ENCODE measurements at regions not wholly inside any gene's neighbourhood (a gene's known extent, or its start where the extent isn't known, plus 50 kb on each side); places are given as distances from the start of the nearest gene placed in this dataset.

- H3K4me2 ChIP-seq (ENCODE audit: insufficient read depth, insufficient read length, low read length) = peak overlapping the region; percentile 12
These were observed 118.4 kb upstream of the MED14 start for GRCh38 chrX:40853816-40854123.

More at GRCh38 chrX:40853816-40854123, 118.4 kb upstream of the MED14 start:
- Histone ChIP-seq H3T11ph (ENCODE audit: low read length) (no peak overlapping the region), H3K18ac (ENCODE audit: insufficient read length, low read depth, low read length) (peak overlapping the region; percentile 82), H3K9me3 (ENCODE audit: control insufficient read depth, low read depth, low read length) (no peaks in the 10 kb centered on the region), H2BK20ac (ENCODE audit: low read depth, low read length, poor library complexity, severe bottlenecking) (peak overlapping the region; percentile 76), H4K8ac (replicated peaks; ENCODE audit: insufficient read length, low read depth, low read length) (no peak overlapping the region), H2BK12ac (ENCODE audit: insufficient read length, low read depth, low read length) (no peak overlapping the region), H3K27me3 (ENCODE audit: insufficient read depth, low read length) (no peaks in the 10 kb centered on the region), H2AFZ (ENCODE audit: low read length) (no peak overlapping the region), H4K20me1 (ENCODE audit: control insufficient read depth, insufficient read depth, insufficient read length) (no peaks in the 10 kb centered on the region), H3K4me1 (ENCODE audit: insufficient read depth, low read length) (peaks cover 6% of the 10 kb centered on the region), H3K23ac (ENCODE audit: insufficient read length, low read depth, low read length) (peak overlapping the region; percentile 18), H3K79me2 (ENCODE audit: insufficient read depth, low read length) (no peaks in the 10 kb centered on the region), H3K9ac (ENCODE audit: extremely low read depth, insufficient read length, low read length) (peak overlapping the region; percentile 70), H3K79me1 (ENCODE audit: insufficient read depth, low read depth, low read length, poor library complexity, severe bottlenecking) (no peaks in the 10 kb centered on the region), H2BK15ac (ENCODE audit: low read depth, low read length) (no peak overlapping the region), H3K14ac (ENCODE audit: insufficient read depth, low read length) (no peak overlapping the region), H4K5ac (ENCODE audit: insufficient read length, low read depth, low read length) (peak overlapping the region; percentile 35), H3K27ac (ENCODE audit: insufficient read length, low read depth, low read length) (peak overlapping the region; percentile 99), H2BK120ac (ENCODE audit: low read depth, low read length, poor library complexity, severe bottlenecking) (no peak overlapping the region), H3K4ac (ENCODE audit: low read depth, low read length) (no peak overlapping the region; the same call in 1 of the 2 replicates), H2AK5ac (ENCODE audit: insufficient read length, low read length) (peak overlapping the region; percentile 71), H3K56ac (ENCODE audit: insufficient read length, low read depth, low read length) (peak overlapping the region; percentile 35), H2BK5ac (ENCODE audit: insufficient read length, low read length) (peak overlapping the region; percentile 37), H3K23me2 (ENCODE audit: insufficient read length, low read depth, low read length, poor library complexity, severe bottlenecking) (no peaks in the 10 kb centered on the region), H4K91ac (ENCODE audit: insufficient read length, low read depth, low read length) (no peak overlapping the region)
- TF ChIP-seq CTCF (conservative IDR thresholded peaks at IDR 0.05) = no peak
- Mint-ChIP-seq H3K4me3 (peak overlapping the region in 1 of 2 experiments; percentile 57; a peak in 2 of 5 replicates), H3K4me1 (peaks cover 32 to 36% of the 10 kb centered on the region in 2 experiments), H3K9me3 (peaks cover 64 to 65% of the 10 kb centered on the region in 2 experiments), H3K27ac (peak overlapping the region; percentile 27 to 100 (median 99)), H3K36me3 (ENCODE audit: insufficient read depth in 1 of 3, low read depth in 3 of 3) (peaks cover 6 to 30% (median 8%) of the 10 kb centered on the region in 3 experiments), H3K27me3 (ENCODE audit: low read depth) (no peaks in the 10 kb centered on the region)
- DNase-seq = no peak
